ENCODE measurements at regions not wholly inside any gene's neighbourhood (a gene's known extent, or its start where the extent isn't known, plus 50 kb on each side); places are given as distances from the start of the nearest gene placed in this dataset.

- Mint-ChIP-seq H3K9me3 (peaks cover 19% of the 10 kb centered on the region), H3K27ac (no peak overlapping the region), H3K27me3 (ENCODE audit: insufficient read depth, low read depth) (no peaks in the 10 kb centered on the region), H3K36me3 (no peaks in the 10 kb centered on the region), H3K4me1 (no peaks in the 10 kb centered on the region), H3K4me3 (no peak overlapping the region)
- Histone ChIP-seq H3K4me1 (no peaks in the 10 kb centered on the region), H4K20me1 (ENCODE audit: low read depth) (no peaks in the 10 kb centered on the region), H3K36me3 (no peaks in the 10 kb centered on the region), H2AFZ (replicated peaks) (no peak overlapping the region), H3K4me2 (no peak overlapping the region), H3K27me3 (no peaks in the 10 kb centered on the region), H3F3A (ENCODE audit: low read depth) (no peaks in the 10 kb centered on the region), H3K27ac (no peak overlapping the region), H3K9ac (no peak overlapping the region), H3K9me3 (ENCODE audit: low read depth) (no peaks in the 10 kb centered on the region), H3K79me2 (ENCODE audit: low read depth) (no peaks in the 10 kb centered on the region), H3K4me3 (no peak overlapping the region)
- TF ChIP-seq EZH2phosphoT487 (IDR thresholded peaks at IDR 0.05): no peak
- no peak for TF ChIP-seq EZH2 (IDR thresholded peaks at IDR 0.05)
- no peak for TF ChIP-seq CTCF (IDR thresholded peaks at IDR 0.05)
- no peak for DNase-seq (ENCODE audit: low spot score)
These were observed 261.7 kb upstream of the SSTR1 start for GRCh38 chr14:37945959-37946358.

GRCh38 chr14:37946819-37947218 is 260.9 kb upstream of the SSTR1 start:
- Histone ChIP-seq H3K4me1 (no peaks in the 10 kb centered on the region), H3F3A (ENCODE audit: low read depth) (no peaks in the 10 kb centered on the region), H3K27ac (no peak overlapping the region), H3K9ac (no peak overlapping the region), H2AFZ (replicated peaks) (no peak overlapping the region), H3K4me2 (no peak overlapping the region), H3K27me3 (no peaks in the 10 kb centered on the region), H3K79me2 (ENCODE audit: low read depth) (no peaks in the 10 kb centered on the region), H3K4me3 (no peak overlapping the region), H3K9me3 (ENCODE audit: low read depth) (no peaks in the 10 kb centered on the region), H4K20me1 (ENCODE audit: low read depth) (no peaks in the 10 kb centered on the region), H3K36me3 (no peaks in the 10 kb centered on the region)
- no peak for DNase-seq (ENCODE audit: low spot score)
- Mint-ChIP-seq H3K9me3 (peaks cover 19% of the 10 kb centered on the region), H3K4me1 (no peaks in the 10 kb centered on the region), H3K27ac (no peak overlapping the region), H3K27me3 (ENCODE audit: insufficient read depth, low read depth) (no peaks in the 10 kb centered on the region), H3K36me3 (no peaks in the 10 kb centered on the region), H3K4me3 (no peak overlapping the region)
- TF ChIP-seq CTCF (IDR thresholded peaks at IDR 0.05) (no peak), EZH2phosphoT487 (IDR thresholded peaks at IDR 0.05) (no peak), EZH2 (IDR thresholded peaks at IDR 0.05) (no peak)

GRCh38 chr14:37948266-37948665 is 259.4 kb upstream of the SSTR1 start:
- TF ChIP-seq EZH2 (IDR thresholded peaks at IDR 0.05) (no peak), EZH2phosphoT487 (IDR thresholded peaks at IDR 0.05) (no peak), CTCF (IDR thresholded peaks at IDR 0.05) (no peak)
- no peaks in the 10 kb centered on the region for H3F3A ChIP-seq (ENCODE audit: low read depth)
- no peaks in the 10 kb centered on the region for H4K20me1 ChIP-seq (ENCODE audit: low read depth)
- Mint-ChIP-seq H3K4me1 (no peaks in the 10 kb centered on the region), H3K4me3 (no peak overlapping the region), H3K9me3 (peaks cover 19% of the 10 kb centered on the region), H3K36me3 (no peaks in the 10 kb centered on the region), H3K27ac (no peak overlapping the region), H3K27me3 (ENCODE audit: insufficient read depth, low read depth) (no peaks in the 10 kb centered on the region)
- H3K36me3 ChIP-seq: no peaks in the 10 kb centered on the region
- H3K4me3 ChIP-seq: no peak overlapping the region
- no peak overlapping the region for H3K4me2 ChIP-seq
- H2AFZ ChIP-seq (replicated peaks): no peak overlapping the region
- H3K4me1 ChIP-seq: no peaks in the 10 kb centered on the region
- no peaks in the 10 kb centered on the region for H3K27me3 ChIP-seq
- H3K79me2 ChIP-seq (ENCODE audit: low read depth): no peaks in the 10 kb centered on the region
- H3K9ac ChIP-seq: no peak overlapping the region
- no peak for DNase-seq (ENCODE audit: low spot score)
- no peaks in the 10 kb centered on the region for H3K9me3 ChIP-seq (ENCODE audit: low read depth)
- no peak overlapping the region for H3K27ac ChIP-seq
